Right atrium auricular region (tissue), 2 donors: ENCODE measurements at regions not wholly inside any gene's neighbourhood (a gene's known extent, or its start where the extent isn't known, plus 50 kb on each side); places are given as distances from the start of the nearest gene placed in this dataset.

Source experiments
- DNase-seq: peaks from one replicate; pipeline ENCODE4 v3.0.0-alpha.2; 2019; ENCODE audit warnings: low spot score
- H3K27ac ChIP-seq, 2 donors: fragments of 200-600 bp; sonication (generic); 1 replicate in 1 of 2; 2 replicates in 1 of 2; pipeline ENCODE4 v1.5.1; 2016 to 2019
- H3K27me3 ChIP-seq, 2 donors: fragments of 200-600 bp; sonication (generic); one replicate each; pipeline versions ENCODE4 v1.5.1 to v1.6.0; 2017 to 2019
- H3K36me3 ChIP-seq: fragments of 200-600 bp; sonication (generic); one replicate; pipeline ENCODE4 v1.5.1; 2016
- H3K4me1 ChIP-seq, 2 donors: fragments of 200-600 bp; sonication (generic); one replicate each; pipeline versions ENCODE4 v1.5.1 to v1.6.0; 2017 to 2019
- H3K4me3 ChIP-seq, 2 donors: fragments of 200-600 bp; sonication (generic); 1 replicate in 1 of 2; 2 replicates in 1 of 2; pipeline ENCODE4 v1.5.1; 2017 to 2019; ENCODE audit warnings: mild to moderate bottlenecking in 1 of 2, moderate library complexity in 1 of 2
- H3K9me3 ChIP-seq, 2 donors: fragments of 200-600 bp; sonication (generic); one replicate each; pipeline ENCODE4 v1.5.1; 2019
- CTCF ChIP-seq, 2 donors: fragments of 200-600 bp; sonication (generic); IDR thresholded peaks; one replicate each; pipeline ENCODE4 v1.5.1; 2019; ENCODE audit warnings: antibody characterized with exemption in 2 of 2

DNA sequence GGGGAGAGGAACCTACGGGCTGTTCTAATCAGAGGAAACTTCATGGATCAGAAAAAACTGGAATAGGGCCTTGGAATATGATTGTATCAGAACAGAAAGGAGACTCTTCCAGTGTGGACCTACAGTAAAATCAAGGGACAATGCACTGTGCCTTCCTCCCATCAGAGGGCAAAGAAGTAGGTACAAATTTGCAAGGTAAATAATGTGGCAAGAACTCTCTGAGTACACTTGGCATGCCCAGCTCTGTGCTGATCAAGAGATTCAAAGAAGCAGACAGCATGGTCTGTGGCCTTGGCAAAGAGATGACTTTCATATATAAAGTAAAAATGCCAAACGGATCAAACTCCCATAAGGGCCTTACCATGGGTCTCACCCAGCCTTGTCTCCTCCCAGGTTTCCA, 242.6 kb upstream of the OSR1 start:
- no peak overlapping the region for H3K4me3 ChIP-seq
- H3K27me3 ChIP-seq, result no peaks in the 10 kb centered on the region
- no peak overlapping the region for H3K27ac ChIP-seq
- H3K4me1 ChIP-seq, result no peaks in the 10 kb centered on the region
- no peaks in the 10 kb centered on the region for H3K36me3 ChIP-seq
- H3K9me3 ChIP-seq, result no peaks in the 10 kb centered on the region
- no peak for DNase-seq
- TF ChIP-seq CTCF (IDR thresholded peaks at IDR 0.05), result no peak

- Histone ChIP-seq H3K27me3 (no peaks in the 10 kb centered on the region), H3K36me3 (no peaks in the 10 kb centered on the region), H3K9me3 (no peaks in the 10 kb centered on the region), H3K4me3 (no peak overlapping the region), H3K27ac (no peak overlapping the region), H3K4me1 (no peaks in the 10 kb centered on the region)
- no peak for DNase-seq
- no peak for TF ChIP-seq CTCF (IDR thresholded peaks at IDR 0.05)
These were observed 242.1 kb upstream of the OSR1 start for GRCh38 chr2:19600506-19600905.

DNA sequence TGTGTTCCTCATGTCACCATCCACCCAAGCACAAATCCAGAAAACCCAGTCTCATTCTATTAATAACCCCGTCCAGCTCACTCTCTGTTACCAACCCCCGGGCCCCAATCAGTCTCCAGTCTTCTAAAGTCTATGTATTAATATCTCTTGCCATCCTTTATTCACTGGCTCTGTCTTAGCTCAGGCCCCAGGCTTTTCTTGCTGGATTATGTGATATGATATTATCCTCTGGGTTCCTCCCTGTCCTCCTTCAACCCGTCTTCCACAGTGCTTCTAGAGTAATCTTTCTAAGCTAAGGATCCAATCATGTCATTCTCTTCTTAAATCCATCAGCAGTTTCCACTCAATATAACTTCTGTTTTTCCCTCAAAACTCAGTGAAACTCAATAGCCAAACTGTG, 240.5 kb upstream of the OSR1 start:
- H3K36me3 ChIP-seq, result no peaks in the 10 kb centered on the region
- no peaks in the 10 kb centered on the region for H3K4me1 ChIP-seq
- no peaks in the 10 kb centered on the region for H3K9me3 ChIP-seq
- TF ChIP-seq CTCF (IDR thresholded peaks at IDR 0.05), result no peak
- no peak overlapping the region for H3K4me3 ChIP-seq
- H3K27me3 ChIP-seq, result no peaks in the 10 kb centered on the region
- DNase-seq, result no peak
- H3K27ac ChIP-seq, result no peak overlapping the region

- no peaks in the 10 kb centered on the region for H3K27me3 ChIP-seq
- TF ChIP-seq CTCF (IDR thresholded peaks at IDR 0.05), result no peak
- H3K27ac ChIP-seq, result no peak overlapping the region
- H3K36me3 ChIP-seq, result no peaks in the 10 kb centered on the region
- no peaks in the 10 kb centered on the region for H3K9me3 ChIP-seq
- DNase-seq, result no peak
- no peaks in the 10 kb centered on the region for H3K4me1 ChIP-seq
- no peak overlapping the region for H3K4me3 ChIP-seq
These were observed 233.8 kb upstream of the OSR1 start for GRCh38 chr2:19592197-19592596.

GRCh38 chr2:19589791-19590190, 231.4 kb upstream of the OSR1 start:
- Histone ChIP-seq H3K36me3 (no peaks in the 10 kb centered on the region), H3K4me3 (no peak overlapping the region), H3K27me3 (no peaks in the 10 kb centered on the region), H3K27ac (no peak overlapping the region), H3K9me3 (no peaks in the 10 kb centered on the region), H3K4me1 (no peaks in the 10 kb centered on the region)
- DNase-seq, result no peak
- no peak for TF ChIP-seq CTCF (IDR thresholded peaks at IDR 0.05)

- no peak overlapping the region for H3K27ac ChIP-seq
- peaks cover 0 to 23% of the 10 kb centered on the region in 2 donors for H3K4me1 ChIP-seq
- no peak for DNase-seq
- no peaks in the 10 kb centered on the region for H3K9me3 ChIP-seq
- H3K4me3 ChIP-seq, result no peak overlapping the region
- no peaks in the 10 kb centered on the region for H3K36me3 ChIP-seq
- H3K27me3 ChIP-seq, result no peaks in the 10 kb centered on the region
- no peak for TF ChIP-seq CTCF (IDR thresholded peaks at IDR 0.05)
These were observed 222.4 kb upstream of the OSR1 start for GRCh38 chr2:19580830-19581229.
